Lung microvascular endothelial cell (primary cell): ENCODE measurements at regions not wholly inside any gene's neighbourhood (a gene's known extent, or its start where the extent isn't known, plus 50 kb on each side); places are given as distances from the start of the nearest gene placed in this dataset.
"Not testable (repeated sequence)": the region's sequence is repeated elsewhere in the genome, so short reads cannot be mapped to it uniquely, and the experiment has no call there.

Source experiments
- DNase-seq, 2 donors: peaks; one replicate each; pipeline versions ENCODE4 v3.0.0 to v3.0.0-alpha.2; 2010; ENCODE audit warnings: low read depth in 2 of 2

GRCh38 chr2:54065411-54065810 is 50.0 kb upstream of the ACYP2 start:
- DNase-seq = no peak

GRCh38 chr2:54063967-54064535 is 51.4 kb upstream of the ACYP2 start:
- no peak for DNase-seq

DNA sequence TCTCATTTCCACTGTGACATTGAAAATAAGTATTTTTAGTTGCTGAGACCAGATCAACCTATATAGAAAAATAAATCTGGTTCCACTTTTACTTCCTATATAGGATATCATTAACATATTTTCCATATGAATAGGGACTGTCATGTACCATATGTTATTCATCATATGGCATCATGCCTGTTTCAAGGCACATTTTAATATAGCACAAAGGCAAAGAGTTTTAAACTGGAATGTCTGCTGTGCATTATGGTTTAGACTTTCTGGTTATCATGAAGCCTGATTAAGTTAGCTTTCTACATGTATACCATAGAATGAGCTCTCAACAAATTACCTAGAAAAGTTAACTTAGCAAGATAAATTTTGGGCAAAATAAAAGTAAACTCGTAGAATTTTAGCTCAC is 53.0 kb upstream of the ACYP2 start:
- no peak for DNase-seq

- no peak for DNase-seq
Measured at GRCh38 chr2:54061272-54061671, 54.1 kb upstream of the ACYP2 start.

- no peak for DNase-seq
Measured at GRCh38 chr2:54059986-54060385, 55.4 kb upstream of the ACYP2 start.

- peak in 1 of 2 donors; percentile 12 for DNase-seq
Measured at GRCh38 chr2:54059504-54059903, 55.9 kb upstream of the ACYP2 start.

DNA sequence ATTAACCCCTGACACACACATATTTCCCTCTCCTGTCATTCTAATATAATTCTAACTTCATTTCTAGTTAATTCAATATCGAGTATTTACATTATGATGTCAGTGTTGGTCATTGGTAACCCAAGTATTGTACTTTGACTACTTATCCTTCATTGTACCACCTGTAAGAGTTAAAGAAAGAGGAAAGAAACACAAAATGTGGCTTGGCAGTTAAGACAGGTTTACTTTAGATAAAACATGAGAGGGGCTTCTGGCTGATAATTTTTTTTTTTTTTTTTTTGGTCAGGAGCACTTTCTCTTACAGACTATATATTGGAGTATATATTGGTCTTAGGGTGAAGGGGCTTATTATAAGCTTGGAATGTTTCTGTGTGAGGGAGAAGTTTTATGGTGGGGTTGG is 57.0 kb upstream of the ACYP2 start:
- no peak for DNase-seq

DNA sequence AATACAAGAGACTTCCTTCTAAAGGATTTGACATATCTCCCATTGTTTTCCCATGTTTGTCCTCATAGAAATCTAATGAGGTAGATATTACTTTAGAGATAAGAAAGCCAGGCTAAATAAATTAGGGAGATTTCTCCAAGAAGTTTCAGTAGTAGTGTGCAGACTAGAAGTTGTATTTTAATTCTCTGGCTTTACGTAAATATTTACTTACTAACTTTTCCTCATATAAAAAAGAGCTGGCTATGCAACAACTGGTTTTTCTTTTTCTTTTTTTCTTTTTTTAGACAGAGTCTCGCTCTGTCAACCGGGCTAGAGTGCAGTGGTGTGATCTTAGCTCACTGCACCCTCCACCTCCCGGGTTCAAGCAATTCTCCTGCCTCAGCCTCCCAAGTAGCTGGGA is 60.6 kb upstream of the ACYP2 start:
- no peak for DNase-seq

- DNase-seq = no peak
Measured at GRCh38 chr2:54054271-54054670, 61.1 kb upstream of the ACYP2 start.

DNA sequence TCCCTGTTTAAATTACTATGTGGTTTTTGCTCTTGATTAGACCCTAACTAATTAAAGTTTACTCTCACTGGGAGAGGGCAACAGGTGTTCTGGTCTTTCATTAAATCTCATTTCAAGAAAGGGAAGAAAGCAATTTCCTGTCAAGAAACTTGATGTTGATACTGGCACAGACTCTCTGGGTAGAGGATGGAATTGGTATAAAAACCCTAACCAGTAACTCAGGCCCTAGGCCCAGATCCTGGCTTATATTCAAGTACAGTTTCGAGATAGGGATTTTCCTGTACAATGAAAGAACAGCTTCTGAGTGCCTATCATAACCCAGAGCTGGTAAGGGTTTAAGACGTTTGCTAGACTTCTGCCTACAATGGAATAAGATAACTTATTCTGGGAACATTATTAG is 61.6 kb upstream of the ACYP2 start:
- DNase-seq = no peak

DNA sequence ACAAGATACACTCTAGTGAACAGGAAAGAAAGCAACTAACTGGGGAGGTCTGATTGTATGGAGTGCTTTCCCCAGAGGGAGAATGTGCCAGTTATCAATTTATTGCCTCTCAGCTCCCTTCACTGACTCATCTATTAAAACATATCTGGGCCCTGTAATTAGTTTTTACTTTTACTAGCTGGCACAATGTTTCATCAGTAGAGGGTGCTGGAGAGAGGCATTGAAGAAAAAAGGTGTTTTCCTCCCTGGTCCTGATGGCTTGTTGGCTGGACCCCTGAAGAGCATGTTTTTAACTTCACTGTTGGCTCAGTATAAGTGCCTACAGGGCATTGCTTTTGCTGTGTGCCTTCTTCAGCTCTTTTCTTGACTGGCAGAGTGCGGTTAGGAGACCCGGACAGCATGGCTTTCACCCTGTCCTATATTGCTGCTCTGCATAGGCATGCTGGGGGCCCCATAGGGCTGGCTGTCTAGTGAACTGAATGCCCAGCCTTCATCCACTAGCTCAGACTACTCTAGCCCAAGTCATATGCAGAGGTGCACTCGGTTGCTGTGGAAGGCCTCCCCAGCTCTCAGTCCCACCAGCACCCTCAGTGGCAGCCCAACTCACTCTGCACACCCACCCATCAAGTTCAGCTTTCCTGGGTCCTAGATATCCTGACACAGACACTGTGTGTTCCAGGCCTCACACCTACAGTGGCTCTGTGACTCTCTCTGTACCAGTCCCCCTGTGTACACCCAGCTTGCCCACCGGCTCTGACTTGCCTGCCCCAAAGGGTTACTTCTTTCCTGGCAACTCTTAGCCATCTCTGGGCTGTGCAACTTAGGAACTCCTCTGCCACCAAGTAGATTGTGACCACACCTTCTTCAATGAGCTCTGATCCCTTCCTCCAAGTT is 62.3 kb upstream of the ACYP2 start:
- peak in 1 of 2 donors; percentile 35 for DNase-seq

DNA sequence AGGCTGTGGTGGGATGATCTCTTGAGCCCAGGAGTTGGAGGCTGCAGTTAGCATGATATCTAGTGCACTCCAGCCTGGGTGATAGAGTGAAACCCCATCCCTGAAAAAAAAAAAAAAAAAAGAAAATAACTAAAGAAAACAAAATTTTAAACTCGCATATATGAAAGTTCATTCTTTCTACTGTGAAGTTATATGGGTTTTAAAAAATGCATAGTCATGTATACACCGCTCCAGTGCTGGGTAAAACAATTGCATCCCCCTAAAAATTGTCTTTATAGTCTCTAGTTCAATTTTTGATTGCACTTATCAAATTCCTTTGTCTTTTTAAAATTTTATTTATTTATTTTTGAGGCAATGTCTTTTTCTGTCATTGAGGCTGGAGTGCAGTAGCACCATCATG is 65.0 kb upstream of the ACYP2 start:
- no peak for DNase-seq

- no peak for DNase-seq
Measured at GRCh38 chr2:54049365-54049764, 66.0 kb upstream of the ACYP2 start.

DNA sequence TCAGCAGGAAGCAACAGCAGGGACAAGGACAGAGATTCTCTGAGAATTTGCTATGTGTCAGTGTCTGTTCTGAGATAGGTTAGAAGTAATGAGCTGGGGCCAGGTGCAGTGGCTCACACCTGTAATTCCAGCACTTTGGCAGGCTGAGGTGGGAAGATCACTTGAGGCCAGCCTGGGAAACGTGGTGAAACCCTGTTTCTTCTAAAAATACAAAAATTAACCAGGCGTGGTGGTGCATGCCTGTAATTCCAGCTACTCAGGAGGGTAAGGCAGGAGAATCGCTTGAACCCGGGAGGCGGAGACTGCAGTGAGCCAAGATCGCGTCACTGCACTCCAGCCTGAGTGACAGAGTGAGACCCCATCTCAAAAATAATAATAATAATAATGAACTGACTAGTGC is 66.5 kb upstream of the ACYP2 start:
- not testable (repeated sequence) for DNase-seq

DNA sequence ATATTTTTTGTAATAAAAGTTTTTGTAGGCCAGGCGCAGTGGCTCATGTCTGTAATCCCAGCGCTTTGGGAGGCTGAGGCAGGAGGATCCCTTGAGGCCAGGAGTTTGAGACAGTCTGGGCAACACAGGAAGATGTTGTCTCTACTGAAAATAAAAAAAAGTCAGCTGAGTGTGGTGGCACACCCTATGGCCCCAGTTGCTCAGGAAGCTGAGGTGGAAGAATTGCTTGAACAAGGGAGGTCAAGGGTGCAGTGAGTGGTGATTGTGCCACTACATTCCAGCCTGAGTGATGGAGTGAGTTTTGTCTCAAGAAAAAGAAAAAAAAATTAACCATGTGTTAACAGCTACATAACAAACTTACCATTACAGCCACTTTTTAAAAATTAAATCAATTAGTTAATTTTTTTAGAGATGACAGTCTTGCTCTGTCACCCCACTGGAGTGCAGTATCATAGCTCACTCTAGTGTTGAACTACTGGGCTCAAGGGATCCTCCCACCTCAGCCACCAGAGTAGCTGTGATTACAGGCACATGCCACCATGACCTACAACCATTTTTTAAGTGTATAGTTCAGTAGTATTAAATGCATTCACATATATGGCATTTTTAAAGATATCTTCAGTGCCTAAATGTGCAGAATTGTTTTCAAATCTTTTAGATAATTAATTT is 67.2 kb upstream of the ACYP2 start:
- peak in 1 of 2 donors; percentile 23 for DNase-seq

DNA sequence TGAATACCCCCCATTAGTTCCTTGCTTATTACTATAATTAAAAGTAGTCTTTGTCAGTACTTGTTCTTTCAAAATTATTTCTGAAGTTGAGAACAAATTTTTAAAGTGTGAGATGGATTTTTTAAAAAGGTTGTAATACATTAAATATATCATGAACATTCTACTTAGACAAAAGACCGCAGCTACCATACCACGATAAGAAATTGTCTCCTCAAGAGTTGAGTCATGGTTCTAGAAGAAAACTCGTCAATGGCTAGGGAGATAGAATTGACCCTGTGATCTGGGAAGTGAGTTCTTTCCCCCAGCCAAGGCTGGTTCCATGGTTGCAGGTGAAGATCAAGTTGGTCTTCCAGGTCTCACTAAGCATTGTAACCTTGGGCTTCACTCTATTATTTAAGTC is 67.8 kb upstream of the ACYP2 start:
- no peak for DNase-seq

DNA sequence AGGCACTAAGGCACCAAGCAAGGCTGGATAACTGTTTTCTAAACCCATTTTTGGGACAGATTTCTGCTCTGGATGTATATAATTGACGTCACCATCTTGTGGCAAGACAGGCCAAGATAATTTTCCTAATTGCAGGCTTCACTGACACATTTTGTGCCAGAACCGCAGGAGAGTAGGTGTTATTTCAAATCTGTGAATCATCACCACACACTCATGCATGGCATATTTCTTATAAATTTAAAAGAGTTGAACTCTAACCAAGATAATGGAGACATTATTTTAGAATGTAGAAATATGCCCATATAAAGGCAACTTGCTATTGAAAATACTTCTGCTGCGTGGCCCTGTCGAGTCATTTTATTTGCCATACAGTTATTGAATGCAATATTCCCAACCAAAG is 68.3 kb upstream of the ACYP2 start:
- no peak for DNase-seq

DNA sequence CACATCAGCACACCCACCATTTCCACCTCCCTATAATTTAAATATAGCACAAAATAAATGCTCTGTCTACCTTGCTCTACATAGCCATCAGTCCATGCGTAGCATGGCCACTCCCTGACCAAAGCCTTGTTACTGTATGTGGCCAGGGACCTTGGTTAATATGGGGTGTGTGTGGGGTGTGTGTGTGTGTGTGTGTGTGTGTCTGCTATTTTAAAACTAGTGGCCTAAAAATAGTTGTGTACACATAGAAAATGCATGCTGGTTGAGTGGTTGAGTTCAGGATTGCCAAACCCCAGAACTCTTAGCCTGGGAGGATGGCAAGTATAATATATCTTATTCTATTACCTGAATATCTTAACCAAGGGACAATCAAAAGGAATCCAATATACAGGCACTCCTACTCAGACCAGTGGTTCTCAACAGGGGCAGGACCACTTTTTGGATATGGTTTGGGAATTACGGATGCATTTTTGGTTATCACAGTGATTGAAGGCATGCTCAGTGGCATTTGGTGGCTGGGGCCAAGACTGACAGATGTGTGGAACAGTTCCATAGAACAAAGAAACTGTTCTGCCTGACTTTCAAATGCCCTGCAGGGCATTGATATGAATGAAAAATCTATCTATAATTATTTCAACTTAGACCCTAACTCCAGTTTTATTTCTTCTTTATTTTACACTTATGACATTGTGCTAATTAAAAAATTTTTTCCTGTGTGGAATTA is 72.3 kb upstream of the PSME4 start:
- DNase-seq = no peak

- peak in 1 of 2 donors; percentile 31 for DNase-seq
Measured at GRCh38 chr2:54042341-54042740, 71.5 kb upstream of the PSME4 start.

GRCh38 chr2:54041135-54041534 is 70.3 kb upstream of the PSME4 start:
- DNase-seq = peak; percentile 9 to 34

DNA sequence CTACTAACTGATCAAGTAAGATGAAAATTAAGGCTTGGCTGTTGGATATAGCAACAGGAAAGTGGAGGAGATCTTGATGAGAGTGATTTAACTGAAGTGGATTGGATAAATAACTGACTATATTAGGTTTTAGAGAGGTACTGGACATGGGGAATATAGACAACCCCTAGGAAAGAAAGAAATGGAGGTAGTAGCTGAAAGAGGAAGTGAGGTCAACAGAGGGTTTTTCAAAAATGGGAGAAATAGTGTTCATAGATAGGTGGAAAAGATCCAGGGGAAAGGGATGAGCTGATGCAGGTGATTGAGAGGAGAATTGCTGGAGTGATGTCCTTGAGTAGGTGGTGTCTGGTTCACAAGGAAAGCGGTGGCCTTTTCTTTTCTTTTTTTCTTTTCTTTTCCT is 69.9 kb upstream of the PSME4 start:
- no peak for DNase-seq

DNA sequence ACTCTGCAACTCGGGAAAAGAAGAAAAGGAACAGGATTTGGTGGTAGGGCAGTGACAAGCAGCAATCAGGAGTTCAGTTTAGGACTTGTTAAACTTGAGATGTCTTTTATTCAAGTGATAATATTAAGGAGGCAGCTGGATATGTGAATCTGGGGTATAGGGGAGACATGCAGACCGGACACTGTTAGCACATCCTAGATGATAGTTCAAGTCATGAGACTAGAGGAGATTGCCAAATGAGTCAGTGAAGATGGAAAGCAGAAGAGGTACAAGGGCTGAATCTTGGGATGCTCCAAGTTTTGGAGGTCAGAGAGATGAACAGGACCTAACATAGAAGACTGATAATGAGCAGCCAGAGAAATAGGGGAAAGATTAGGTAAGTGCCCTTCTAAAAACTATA is 69.5 kb upstream of the PSME4 start:
- no peak for DNase-seq
